HG03095 (cell line): ENCODE measurements at regions not wholly inside any gene's neighbourhood (a gene's known extent, or its start where the extent isn't known, plus 50 kb on each side); places are given as distances from the start of the nearest gene placed in this dataset.
"Not testable (repeated sequence)": the region's sequence is repeated elsewhere in the genome, so short reads cannot be mapped to it uniquely, and the experiment has no call there.

Source experiments
- ATAC-seq: cut with Tn5 transposase; IDR thresholded peaks from one replicate; pipeline ENCODE4 v1.9.1; 2021; ENCODE audit warnings: moderate library complexity; ENCODE audit not compliant: unreplicated experiment

- no peak for ATAC-seq
Observed at GRCh38 chr1:194774535-194774934, 1588.1 kb upstream of the B3GALT2 start.

GRCh38 chr1:194755241-194755994 is 1569.0 kb upstream of the B3GALT2 start:
- no peak for ATAC-seq

GRCh38 chr1:194738843-194739242 is 1552.4 kb upstream of the B3GALT2 start:
- not testable (repeated sequence) for ATAC-seq

GRCh38 chr1:194734970-194735369 is 1548.6 kb upstream of the B3GALT2 start:
- ATAC-seq: no peak

GRCh38 chr1:194731025-194731424 is 1544.6 kb upstream of the B3GALT2 start:
- no peak for ATAC-seq

- ATAC-seq: no peak
Observed at GRCh38 chr1:194730304-194730703, 1543.9 kb upstream of the B3GALT2 start.

GRCh38 chr1:194723067-194723466 is 1536.7 kb upstream of the B3GALT2 start:
- ATAC-seq: no peak

- ATAC-seq: no peak
Observed at GRCh38 chr1:194717941-194718340, 1531.5 kb upstream of the B3GALT2 start.

- ATAC-seq: no peak
Observed at GRCh38 chr1:194717334-194717733, 1530.9 kb upstream of the B3GALT2 start.

- ATAC-seq: no peak
Observed at GRCh38 chr1:194710671-194711070, 1524.3 kb upstream of the B3GALT2 start.

- no peak for ATAC-seq
Observed at GRCh38 chr1:194709439-194709838, 1523.0 kb upstream of the B3GALT2 start.

- ATAC-seq: no peak
Observed at GRCh38 chr1:194707074-194707473, 1520.7 kb upstream of the B3GALT2 start.

- no peak for ATAC-seq
Observed at GRCh38 chr1:194705123-194705854, 1518.9 kb upstream of the B3GALT2 start.

- ATAC-seq: no peak
Observed at GRCh38 chr1:194698908-194699318, 1512.5 kb upstream of the B3GALT2 start.

- no peak for ATAC-seq
Observed at GRCh38 chr1:194693244-194693643, 1506.8 kb upstream of the B3GALT2 start.

- no peak for ATAC-seq
Observed at GRCh38 chr1:194684636-194685035, 1498.2 kb upstream of the B3GALT2 start.

GRCh38 chr1:194658090-194658439 is 1471.7 kb upstream of the B3GALT2 start:
- no peak for ATAC-seq

GRCh38 chr1:194654956-194655355 is 1468.5 kb upstream of the B3GALT2 start:
- no peak for ATAC-seq

GRCh38 chr1:194653385-194653784 is 1467.0 kb upstream of the B3GALT2 start:
- ATAC-seq: no peak

- ATAC-seq: no peak
Observed at GRCh38 chr1:194647118-194647517, 1460.7 kb upstream of the B3GALT2 start.

- ATAC-seq: no peak
Observed at GRCh38 chr1:194644528-194644927, 1458.1 kb upstream of the B3GALT2 start.

GRCh38 chr1:194640322-194640721 is 1453.9 kb upstream of the B3GALT2 start:
- no peak for ATAC-seq
